GM21526 (cell line): ENCODE measurements at regions not wholly inside any gene's neighbourhood (a gene's known extent, or its start where the extent isn't known, plus 50 kb on each side); places are given as distances from the start of the nearest gene placed in this dataset.

Experiments
- ATAC-seq: cut with Tn5 transposase; IDR thresholded peaks from one replicate; pipeline ENCODE4 v1.9.1; 2021; ENCODE audit warnings: moderate library complexity; ENCODE audit not compliant: unreplicated experiment, low FRiP score

DNA sequence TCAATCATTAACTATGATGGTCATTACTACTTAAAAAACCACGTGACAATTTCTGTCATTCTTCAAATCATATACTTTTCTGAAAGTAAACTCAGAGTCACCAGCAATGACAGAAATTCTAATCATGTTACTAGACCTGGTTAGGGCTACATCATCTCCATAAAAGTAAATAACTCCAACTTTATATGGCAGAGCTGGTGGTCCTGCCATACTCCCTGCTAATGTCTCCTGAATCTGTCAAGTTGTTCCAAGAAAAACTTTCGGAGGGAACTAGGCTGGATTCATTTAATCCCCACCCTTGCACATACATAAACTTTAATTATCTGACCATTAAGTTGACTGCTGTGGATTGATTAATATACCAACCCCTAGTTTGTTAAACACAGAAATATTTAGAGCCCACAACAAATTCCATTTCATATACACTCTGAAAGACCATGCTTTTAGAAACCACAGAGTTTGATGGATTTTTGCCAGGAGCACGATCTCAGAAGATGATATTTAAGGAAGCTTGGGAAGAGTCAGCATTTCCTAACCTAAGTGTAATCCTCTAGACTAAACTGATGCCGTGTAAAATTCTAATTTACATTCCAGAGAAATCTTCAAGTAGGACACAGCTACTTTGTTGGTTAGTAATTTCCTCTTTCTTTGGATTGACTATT, 577.0 kb downstream of the FAT4 start:
- ATAC-seq: no peak

DNA sequence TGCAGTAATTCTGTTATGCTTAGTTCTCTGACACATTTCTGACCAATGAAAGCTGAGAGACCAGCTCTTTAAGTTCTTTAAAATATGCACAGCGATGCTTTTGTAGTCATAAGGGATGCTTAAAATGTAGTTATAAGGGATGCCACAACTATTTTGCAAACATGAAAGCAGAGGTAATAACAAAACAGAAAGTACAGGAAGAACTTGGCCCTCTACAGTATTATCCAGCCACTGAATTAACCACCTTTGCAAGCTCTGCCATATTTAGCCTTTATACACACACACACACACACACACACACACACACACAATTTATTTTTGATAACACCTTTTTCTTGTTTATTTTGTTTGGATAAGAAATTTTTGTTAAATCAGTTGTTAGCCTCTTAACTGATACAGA, 590.0 kb downstream of the FAT4 start:
- no peak for ATAC-seq

DNA sequence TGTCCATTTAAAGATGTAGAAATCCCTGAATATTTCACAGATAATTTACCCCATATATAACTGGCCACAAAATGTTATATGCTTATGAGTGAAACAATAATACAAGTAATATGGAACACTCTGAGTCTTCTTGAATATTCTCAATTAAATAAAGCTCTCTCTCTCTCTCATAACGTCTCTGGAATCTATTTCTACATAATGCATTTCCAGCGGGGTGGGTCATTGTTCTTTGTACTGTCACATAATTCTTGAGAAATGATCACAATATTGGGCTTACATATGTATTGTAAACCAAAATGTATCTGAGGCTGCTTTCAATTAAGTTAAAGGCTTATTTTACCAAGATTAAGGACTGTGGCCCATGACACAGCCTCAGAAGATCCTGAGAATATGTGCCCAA, 596.3 kb downstream of the FAT4 start:
- ATAC-seq: no peak

DNA sequence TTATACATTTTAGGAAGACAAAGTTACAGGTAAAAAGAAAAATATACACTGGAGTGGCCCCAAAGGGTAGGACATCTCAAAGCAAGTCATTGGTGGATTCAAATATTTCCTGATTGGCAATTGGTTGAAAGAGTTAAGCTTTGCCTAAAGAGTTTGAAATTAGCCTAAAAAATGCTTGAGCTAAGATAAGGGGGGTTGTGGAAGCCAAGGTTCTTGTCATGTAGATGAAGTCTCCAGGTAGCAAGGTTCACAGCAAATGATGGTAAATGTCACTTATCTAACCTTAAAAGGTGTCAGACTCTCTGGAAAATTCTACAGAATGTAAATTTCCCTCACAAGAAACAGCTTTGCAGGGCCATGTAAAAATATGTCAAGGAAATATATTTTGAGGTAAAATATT, 596.7 kb downstream of the FAT4 start:
- ATAC-seq: no peak

DNA sequence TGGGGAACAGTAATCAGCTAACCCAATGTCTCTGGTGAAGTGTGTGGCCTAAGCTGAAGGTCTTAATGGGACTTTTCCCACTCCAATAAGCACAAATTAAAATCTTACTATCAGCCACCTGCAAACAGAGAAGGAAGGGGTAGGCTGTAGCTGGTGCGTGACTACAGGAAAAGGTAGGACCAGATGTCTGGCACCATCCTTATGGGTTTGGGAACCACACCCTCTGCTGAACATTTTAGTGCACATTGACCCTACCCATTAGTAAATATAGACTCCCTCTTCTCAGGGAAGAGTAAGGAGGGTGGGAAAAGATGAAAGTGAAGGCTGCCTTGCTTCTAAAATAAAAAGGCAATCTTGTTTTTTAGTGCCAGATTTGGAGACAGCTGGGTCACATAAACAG, 602.8 kb downstream of the FAT4 start:
- no peak for ATAC-seq

DNA sequence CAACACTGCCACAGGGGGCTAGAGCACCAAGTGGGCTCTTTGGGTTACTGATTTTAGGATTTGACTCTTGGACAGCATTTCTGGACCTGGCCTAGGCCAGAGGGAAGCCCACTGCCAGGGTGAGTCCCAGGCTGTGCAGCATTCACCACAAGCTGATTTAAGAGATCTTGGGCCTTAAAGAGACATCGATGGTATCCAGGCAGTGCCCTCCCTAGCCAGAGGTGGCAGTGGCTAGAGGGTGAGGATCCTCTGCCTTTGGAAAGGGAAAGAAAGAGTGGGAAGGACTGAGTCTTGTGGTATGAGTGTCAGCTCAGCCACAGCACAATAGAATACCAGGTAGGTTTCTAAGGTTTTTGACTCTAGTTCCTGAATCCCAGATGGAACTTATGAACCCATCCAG, 613.9 kb downstream of the FAT4 start:
- ATAC-seq: no peak

DNA sequence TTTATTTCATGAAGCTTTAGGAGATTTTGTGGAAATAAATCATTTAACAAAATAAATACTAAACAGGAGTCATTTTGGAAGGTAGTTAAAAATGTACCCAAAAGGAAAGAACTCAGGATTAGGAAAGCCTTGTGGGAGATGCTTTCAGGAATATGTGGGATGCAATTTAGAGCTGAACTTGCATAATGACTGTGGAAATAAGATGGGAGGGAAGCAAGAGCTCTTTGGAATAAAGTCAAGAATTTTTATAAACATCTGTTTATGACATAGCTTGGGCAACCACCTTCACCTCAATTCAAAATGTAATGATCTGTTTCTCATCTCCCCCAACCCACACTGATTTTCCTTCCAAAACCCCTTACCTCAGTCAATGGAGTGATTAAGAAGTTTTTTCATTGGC, 623.8 kb downstream of the FAT4 start:
- ATAC-seq: no peak

DNA sequence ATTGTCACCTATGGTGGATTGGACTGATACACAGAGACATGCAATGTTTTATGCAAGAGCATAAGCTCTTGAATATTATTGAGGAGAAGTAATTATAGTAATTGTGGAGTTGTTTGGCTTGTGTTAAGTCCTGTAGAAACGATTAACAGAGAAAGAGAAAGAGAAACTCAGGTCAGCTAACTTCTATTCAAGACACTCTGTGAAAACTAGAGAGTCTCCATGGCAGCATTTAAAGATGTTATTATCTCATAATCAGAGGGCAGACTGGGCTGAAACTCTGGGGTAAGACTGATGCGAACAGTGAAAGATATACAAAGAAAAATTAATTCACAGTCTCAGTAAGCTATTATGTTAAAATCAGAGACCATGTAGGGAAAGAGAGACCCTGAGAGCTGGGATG, 625.7 kb downstream of the FAT4 start:
- no peak for ATAC-seq

DNA sequence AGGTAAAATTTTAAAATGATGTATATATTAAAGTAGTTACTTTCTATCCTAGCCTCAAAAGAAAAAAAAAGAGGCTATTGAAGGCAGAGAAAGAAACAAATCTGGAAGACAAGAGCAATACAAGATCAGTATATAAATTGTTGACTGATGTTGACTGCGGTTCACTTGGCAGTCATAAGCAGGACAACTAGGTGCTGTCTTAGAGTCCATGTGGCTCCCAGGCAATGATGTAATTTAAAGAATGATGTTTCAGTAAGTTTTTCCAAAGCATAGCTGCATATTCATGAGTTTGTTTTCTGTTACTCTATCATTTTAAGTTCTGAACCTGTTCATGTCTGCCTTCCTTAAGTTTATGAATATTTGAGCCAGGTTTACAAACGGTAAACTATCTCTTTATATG, 630.2 kb downstream of the FAT4 start:
- ATAC-seq: no peak

DNA sequence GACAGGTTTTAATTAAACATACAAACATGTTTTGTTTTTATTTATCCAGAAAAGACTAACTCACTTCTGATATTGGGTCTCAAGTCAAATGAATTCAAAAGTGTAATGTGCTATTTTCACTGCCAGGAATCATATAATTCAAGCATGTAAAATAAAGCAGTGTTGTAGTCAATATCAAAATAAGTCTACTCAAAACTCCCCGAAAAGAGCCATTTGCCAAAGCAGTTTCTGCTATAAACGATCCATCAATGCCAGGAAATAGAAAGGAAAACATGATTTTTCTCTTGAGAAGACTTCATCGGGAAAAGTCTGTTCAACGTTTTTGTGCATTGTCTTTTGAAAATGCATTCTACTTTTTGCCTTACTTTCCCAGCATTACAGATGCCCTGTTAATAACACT, 633.3 kb downstream of the FAT4 start:
- no peak for ATAC-seq

DNA sequence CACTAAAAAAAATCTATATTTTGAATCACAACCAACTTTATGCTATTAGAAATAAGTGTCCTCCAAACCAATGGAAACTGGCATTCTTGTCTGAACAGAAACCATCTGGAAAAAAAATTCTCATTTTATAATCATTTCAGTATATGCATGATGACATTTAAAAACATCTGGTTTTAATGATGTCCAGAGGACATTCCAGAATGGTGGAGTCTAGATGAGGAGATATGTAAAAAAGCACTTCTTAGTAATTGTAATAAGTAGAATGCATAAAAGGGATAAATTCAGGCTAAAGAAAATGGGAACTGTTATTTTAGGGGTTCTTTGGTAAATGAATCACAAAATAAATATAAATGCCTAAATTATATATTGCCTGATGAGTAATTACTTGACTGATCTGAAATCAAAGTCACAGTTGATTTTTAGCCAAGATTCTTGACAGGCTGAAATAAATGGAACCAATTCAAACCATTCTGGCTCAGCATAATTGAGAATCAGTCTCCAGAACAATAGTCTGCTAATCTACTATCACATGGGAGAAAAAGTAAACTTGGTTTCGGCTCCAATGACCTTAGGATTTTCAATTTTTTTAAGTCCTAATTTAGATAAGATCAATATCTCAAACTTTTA, 636.6 kb downstream of the FAT4 start:
- no peak for ATAC-seq

DNA sequence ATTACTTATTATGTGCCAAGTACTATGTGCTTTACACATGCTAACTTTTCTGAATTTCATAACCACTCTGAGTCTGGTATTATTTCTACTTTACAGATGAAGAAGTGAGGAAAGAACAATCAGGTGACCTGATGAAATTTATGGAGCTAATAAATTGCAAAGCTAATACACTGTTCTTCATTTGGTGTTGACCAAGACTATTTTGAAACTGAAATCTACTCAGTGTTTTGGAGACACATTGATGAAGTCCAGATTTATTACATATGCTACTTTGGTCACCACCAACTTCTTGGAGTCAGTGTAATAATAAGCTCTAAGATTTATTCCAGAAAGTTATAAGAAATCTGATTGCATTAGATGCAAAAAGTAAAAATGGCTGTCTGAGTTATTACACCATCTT, 637.9 kb downstream of the FAT4 start:
- ATAC-seq: no peak

DNA sequence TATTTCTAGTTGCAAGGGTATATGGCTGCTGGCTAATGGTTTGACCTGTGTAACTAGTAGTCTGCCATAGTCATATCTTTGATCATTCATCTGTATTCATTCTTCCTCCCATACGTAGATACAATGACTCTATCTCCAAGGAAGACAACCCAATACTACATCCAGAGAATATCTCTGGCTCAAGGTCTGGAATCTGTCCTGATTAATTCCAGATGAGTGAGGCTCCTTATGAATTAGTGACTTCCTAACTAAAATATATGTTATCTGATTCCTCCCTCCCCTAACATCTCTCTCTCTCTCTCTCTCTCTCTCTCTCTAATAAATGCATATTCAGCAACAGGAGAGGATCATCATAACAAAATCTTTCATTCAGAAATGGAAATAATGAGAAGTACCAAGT, 641.5 kb downstream of the FAT4 start:
- ATAC-seq: no peak

DNA sequence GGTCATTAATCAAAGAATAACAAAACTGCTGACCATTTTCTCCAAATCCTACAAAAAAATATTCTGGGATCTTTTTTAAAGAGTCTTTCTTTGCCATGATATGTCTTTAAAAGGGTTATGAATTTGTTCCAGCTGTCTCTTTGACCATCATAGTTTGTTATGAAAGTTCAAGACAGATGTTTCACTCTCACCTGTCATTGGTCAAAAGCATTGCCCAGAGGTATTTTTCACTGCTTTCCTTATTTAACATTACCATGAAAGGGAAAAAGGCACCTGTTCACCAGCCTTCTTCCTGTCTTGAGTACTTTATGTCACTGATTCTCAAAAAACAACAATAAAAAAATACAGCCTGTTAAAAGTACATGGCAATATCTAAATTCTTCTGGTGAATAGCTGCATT, 643.8 kb downstream of the FAT4 start:
- ATAC-seq: no peak

DNA sequence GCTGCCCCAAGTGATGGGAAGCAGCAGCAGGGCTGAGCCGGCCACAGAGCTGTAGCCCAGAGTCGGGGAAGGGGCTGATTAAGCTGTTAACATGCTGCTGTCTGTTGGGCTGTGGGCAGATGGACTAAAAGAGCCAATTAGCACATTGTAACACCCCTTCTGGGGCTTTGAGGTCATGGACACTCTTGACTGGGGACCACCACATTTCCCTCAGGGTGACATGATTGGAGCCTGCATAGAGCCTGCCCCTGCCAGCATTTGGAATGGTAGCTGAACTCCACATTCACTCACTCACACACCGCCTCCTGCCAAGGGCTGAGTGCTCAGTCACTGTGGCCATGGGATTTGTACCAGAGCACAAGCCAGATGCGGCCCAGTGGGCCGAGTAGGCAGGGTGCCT, 646.9 kb downstream of the FAT4 start:
- no peak for ATAC-seq

DNA sequence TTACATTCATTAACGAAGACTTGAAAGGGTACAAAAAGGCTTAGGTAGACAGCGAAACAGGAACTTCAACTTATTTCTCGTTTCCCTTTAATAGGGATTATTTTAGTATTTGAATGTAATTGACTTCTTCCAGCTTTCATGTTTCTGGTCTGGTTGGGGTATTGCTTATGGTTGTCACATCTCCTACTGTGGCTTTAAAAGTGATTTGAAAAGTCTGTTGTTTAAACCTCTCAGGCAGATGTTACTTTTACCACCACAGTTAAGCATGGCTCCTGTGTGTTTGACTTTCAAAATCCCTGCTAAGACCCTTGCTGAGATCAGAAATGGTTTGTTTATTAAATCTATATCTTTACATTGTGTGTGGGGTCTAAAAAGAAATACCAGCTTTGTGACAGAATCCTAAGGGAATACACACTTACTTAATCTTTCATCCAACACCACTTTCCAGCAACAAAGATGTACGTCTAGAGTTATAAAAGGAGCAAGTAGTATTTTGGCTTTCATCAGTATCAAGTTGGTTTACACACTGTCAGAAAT, 661.2 kb downstream of the FAT4 start:
- no peak for ATAC-seq

DNA sequence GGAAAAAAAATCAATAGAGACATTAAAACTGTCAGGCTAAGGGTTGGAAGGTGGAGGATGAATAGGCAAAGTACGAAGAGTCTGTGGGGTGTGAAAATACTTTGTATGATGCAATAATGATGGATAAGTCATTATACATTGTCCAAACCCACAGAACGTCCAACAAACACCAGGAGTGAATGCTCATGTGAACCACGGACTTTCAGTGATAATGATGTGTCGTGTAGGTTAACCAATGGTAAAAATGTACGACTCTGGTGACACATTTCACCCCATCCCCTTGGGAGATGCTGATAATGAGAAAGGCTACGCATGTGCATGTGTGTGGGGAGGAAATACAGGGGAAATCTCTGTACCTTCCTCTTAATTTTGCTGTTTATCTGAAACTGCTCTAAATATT, 665.2 kb downstream of the FAT4 start:
- ATAC-seq: no peak

DNA sequence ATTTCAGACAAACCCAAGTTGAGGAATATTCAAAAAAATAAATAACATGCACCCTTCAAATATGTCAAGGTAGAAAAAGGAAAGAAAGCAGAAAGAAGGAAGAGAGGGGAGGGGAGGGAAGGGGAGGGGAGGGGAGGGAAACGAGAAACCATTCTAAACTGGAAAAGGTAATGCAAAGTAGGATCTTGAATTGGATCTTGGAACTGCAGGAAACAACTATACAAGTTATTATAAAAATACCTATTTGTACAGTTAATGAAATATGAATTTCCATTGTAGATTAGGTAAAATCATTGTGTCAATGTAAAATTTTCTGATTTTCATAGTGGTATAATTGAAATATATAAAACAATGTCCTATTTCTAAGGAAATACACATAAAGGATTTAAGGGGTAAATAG, 668.4 kb downstream of the FAT4 start:
- no peak for ATAC-seq

DNA sequence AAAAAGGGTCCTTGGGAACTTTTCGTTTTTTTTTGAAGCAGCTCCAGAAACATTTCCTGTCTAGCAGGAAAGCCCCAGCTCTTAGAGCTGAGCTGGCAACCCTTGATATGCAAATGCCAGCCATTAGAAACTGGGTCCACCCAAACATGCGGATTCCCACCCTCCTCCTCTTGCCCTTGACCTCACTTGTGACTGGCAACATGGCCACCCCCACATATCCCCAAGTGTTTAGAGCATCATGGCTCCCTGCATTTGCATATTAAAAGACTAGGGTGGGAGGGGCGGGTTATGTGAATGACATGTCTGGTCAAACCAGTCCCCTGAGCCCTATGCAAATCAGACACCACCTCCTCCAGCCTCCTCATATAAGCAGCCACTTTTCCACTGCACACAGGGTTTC, 671.1 kb downstream of the FAT4 start:
- ATAC-seq: no peak

DNA sequence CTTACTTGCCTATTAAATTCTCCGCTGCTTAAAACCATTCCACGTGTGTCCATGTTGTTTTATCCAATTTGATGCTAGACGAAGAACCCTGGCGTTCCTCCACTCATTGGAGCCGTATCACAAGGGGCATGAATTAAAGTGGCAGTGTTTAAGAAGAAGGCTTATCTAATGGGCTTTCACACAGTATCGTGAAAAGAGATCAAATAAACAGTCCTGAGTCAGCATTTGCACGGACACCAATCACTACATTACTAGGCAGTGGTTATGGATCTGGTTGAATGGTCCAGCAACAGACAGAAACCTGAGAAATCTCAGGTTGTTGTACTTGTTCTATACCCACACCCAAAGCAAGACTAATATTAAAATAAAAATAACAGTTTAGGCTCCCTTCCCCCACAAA, 671.6 kb downstream of the FAT4 start:
- ATAC-seq: no peak

DNA sequence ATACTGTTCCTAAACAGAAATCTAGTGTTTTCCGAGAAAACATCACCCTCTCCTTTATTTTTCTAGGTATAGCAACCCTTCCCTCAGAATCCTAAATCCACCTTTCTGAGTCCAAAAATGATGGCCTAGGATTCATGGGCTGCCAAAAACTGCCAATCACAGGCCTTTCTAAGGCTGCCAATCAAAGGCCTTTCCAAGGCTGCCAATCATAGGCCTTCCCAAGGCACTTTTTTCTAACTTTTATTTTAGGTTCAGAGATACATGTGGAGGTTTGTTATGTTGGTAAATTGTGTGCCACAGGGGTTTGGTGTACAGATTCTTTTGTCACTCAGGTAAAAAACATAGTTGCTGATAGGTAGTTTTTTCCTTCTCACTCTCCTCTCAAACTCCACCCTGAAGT, 673.7 kb downstream of the FAT4 start:
- ATAC-seq: no peak

DNA sequence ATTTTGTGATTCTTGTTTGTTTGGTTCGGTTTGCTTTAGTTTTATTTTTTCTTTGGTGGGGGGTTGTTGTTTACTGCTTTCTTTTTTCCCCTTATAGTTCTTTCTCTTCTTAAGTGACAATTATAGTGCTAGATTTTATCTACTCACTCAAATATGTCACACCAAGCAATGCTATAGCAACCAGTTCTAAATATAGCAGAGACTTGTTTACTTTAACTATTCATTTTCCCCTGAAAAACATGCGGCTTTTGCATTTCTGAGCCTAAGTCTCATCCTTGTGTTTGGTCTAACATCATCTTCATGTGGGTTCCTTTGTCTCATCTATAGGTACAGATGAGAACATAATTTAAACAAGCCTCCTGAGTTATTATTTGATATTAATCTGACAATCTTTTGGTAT, 676.6 kb downstream of the FAT4 start:
- no peak for ATAC-seq

DNA sequence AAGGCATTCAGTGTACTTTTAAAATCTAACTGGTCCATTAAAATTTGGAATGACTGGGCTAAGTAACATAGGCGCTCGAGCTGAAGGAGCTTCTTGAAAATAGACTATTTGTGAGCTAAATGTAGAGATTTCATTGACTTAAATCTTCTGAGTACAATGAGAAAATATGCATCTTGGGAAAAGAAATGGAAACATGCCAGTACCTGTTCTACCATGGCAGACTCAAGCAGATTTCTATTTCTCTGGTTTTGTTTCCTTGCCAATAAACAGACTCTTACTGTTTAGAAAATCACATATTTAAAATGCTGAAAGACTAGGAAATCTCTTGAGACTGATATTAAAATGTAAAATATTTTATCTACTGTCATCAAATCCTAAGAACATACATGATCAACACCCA, 678.1 kb downstream of the FAT4 start:
- no peak for ATAC-seq
